NB4 (cell line): ENCODE measurements at regions not wholly inside any gene's neighbourhood (a gene's known extent, or its start where the extent isn't known, plus 50 kb on each side); places are given as distances from the start of the nearest gene placed in this dataset.

Experiments
- POLR2A ChIP-seq: IDR thresholded peaks from 2 replicates; pipeline ENCODE4 v1.6.1; 2011; ENCODE audit warnings: mild to moderate bottlenecking; ENCODE audit not compliant: insufficient read length; ENCODE audit errors: extremely low read depth
- TF ChIP-seq, protein P1 (sequence below): IDR thresholded peaks from one replicate; pipeline ENCODE4 v1.5.1; 2012; ENCODE audit warnings: low read depth, low read length

DNA sequence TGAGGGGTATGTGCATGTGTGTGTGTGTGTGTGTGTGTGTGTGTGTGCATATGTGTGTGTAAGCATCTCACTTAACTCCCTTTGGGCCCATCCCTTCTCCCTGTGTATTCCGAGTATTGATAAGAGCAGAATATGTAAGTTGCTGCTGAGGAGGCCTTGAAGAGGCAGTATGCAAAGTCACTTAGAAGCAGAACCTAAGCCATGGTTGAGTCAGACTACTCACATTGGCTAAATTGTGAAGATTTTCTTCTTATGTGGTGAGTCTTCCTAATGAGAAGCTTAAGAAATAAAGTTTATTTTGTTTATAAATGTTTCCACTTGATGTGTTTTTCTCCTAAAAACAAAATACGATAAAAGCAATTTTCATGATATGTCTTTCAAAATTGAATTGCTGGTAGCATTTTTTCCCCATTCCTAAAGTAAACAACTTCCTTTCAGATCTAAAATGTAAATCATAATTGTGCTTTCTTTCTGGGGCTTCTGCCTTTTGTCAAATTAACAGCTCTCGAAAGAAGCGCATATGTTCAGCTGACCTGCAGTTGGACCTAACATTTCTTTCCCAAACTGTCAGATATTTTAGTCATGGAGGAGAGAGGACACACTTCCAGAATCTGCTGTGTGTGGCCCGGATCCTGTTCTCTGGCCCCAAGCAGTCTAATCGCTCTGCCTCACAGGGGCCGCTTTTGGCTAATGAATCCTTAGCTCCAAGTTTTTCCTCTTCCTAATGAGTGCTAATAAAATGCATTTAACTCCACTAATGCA is 284.0 kb downstream of the DUSP10 start:
- no peak for TF ChIP-seq POLR2A
- TF ChIP-seq, protein P1, sequence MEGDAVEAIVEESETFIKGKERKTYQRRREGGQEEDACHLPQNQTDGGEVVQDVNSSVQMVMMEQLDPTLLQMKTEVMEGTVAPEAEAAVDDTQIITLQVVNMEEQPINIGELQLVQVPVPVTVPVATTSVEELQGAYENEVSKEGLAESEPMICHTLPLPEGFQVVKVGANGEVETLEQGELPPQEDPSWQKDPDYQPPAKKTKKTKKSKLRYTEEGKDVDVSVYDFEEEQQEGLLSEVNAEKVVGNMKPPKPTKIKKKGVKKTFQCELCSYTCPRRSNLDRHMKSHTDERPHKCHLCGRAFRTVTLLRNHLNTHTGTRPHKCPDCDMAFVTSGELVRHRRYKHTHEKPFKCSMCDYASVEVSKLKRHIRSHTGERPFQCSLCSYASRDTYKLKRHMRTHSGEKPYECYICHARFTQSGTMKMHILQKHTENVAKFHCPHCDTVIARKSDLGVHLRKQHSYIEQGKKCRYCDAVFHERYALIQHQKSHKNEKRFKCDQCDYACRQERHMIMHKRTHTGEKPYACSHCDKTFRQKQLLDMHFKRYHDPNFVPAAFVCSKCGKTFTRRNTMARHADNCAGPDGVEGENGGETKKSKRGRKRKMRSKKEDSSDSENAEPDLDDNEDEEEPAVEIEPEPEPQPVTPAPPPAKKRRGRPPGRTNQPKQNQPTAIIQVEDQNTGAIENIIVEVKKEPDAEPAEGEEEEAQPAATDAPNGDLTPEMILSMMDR, result no peak
